ENCODE measurements at regions not wholly inside any gene's neighbourhood (a gene's known extent, or its start where the extent isn't known, plus 50 kb on each side); places are given as distances from the start of the nearest gene placed in this dataset.

DNA sequence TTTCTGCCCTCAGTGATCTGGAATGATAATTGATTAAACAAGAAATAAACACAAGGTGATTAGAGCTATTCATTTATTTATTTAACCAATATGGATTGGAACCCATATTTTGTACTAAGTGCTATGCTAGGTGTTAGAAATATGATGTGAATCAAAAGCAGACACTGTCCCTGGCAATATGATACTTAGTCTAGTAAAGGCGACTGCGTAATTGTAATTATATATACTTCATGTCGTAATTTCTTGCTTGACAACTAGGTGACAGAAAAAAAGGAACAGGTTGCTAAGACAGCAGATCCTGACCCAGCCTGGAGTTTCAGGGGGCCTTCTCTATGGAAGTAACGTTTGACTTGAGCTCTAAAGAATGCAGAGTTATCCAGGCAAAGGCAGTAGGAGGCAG lies 236.5 kb upstream of the F9 start:
- Histone ChIP-seq H3K9me3 (ENCODE audit: insufficient read depth in 2 of 2, low read depth in 1 of 2, low read length in 1 of 2) (no peaks in the 10 kb centered on the region), H3K79me2 (ENCODE audit: control insufficient read depth in 1 of 2, insufficient read depth in 2 of 2, low read length in 2 of 2) (no peaks in the 10 kb centered on the region), H3K4me2 (ENCODE audit: insufficient read depth in 1 of 2, low read depth in 2 of 2, low read length in 2 of 2) (no peak overlapping the region), H3K14ac (ENCODE audit: insufficient read length) (no peak overlapping the region), H2BK120ac (replicated peaks; ENCODE audit: low read depth, low read length) (no peak overlapping the region), H3K9ac (replicated peaks in 1 of 4; ENCODE audit: extremely low read depth in 1 of 4, low read depth in 3 of 4, low read length in 3 of 4) (no peak overlapping the region), H2AK5ac (ENCODE audit: low read depth, low read length) (no peak overlapping the region), H2BK20ac (ENCODE audit: low read length) (no peak overlapping the region), H4K5ac (ENCODE audit: insufficient read length, low read depth, low read length) (no peak overlapping the region), H3K27me3 (replicated peaks in 1 of 4; ENCODE audit: control insufficient read depth in 3 of 4, extremely low read depth in 1 of 4, insufficient read depth in 3 of 4, low read length in 3 of 4) (no peaks in the 10 kb centered on the region), H4K91ac (replicated peaks; ENCODE audit: insufficient read length, low read length) (no peak overlapping the region), H3K4me1 (replicated peaks in 1 of 4; ENCODE audit: control insufficient read depth in 3 of 4, insufficient read depth in 4 of 4, low read length in 3 of 4) (no peaks in the 10 kb centered on the region), H4K20me1 (replicated peaks in 1 of 2; ENCODE audit: control insufficient read depth in 1 of 2, insufficient read depth in 2 of 2, low read length in 2 of 2) (no peaks in the 10 kb centered on the region), H3K4ac (replicated peaks; ENCODE audit: insufficient read length, low read depth, low read length) (no peak overlapping the region), H3K18ac (ENCODE audit: extremely low read depth, low read length) (no peak overlapping the region), H3K56ac (replicated peaks; ENCODE audit: insufficient read length, low read depth, low read length) (no peak overlapping the region), H3K4me3 (ENCODE audit: extremely low read depth in 1 of 4, insufficient read depth in 2 of 4, low read depth in 3 of 4, low read length in 4 of 4) (no peak overlapping the region), H2BK5ac (ENCODE audit: low read depth, low read length) (no peak overlapping the region), H3K23ac (ENCODE audit: insufficient read length) (no peak overlapping the region), H3K36me3 (ENCODE audit: control insufficient read depth in 2 of 4, insufficient read depth in 4 of 4, low read length in 3 of 4) (no peaks in the 10 kb centered on the region), H2AFZ (ENCODE audit: low read length) (no peak overlapping the region), H2BK12ac (ENCODE audit: low read depth, low read length) (no peak overlapping the region), H3K27ac (ENCODE audit: low read depth, low read length) (no peak overlapping the region), H4K8ac (ENCODE audit: extremely low read depth, insufficient read depth, low read length) (no peak overlapping the region), H3K79me1 (ENCODE audit: low read depth, low read length) (no peaks in the 10 kb centered on the region), H3K23me2 (ENCODE audit: low read depth, low read length) (no peaks in the 10 kb centered on the region), H2BK15ac (ENCODE audit: low read length) (no peak overlapping the region)
- 83% methylated on average over 2 of the region's 4 CpGs; no CpG with 5 or more reads in 1 of the 2 experiments for WGBS, 2 experiments (ENCODE audit: extremely low coverage in 1 of 2, insufficient coverage in 1 of 2, insufficient read length in 1 of 2, insufficient replicate concordance in 2 of 2, low coverage in 1 of 2, low lambda C conversion rate in 2 of 2, missing lambda C conversion rate in 1 of 2)
- FAIRE-seq (no peak), DNase-seq (ENCODE audit: low read depth in 1 of 2, low spot score in 2 of 2) (no peak)
- ChIA-PET CTCF (ENCODE audit: partially characterized antibody) (interaction anchor here (1.3 kb wide), 1 partner anchor 45 kb away, joined by 3 read pairs; no protein-coding TSS in a partner anchor), POLR2A (ENCODE audit: partially characterized antibody) (no interaction called here)
- no peak for TF ChIP-seq ASH2L (IDR thresholded peaks at IDR 0.05; ENCODE audit: low read length)
- no peak for TF ChIP-seq CBX5 (IDR thresholded peaks at IDR 0.05; ENCODE audit: low read depth, low read length)
- TF ChIP-seq BRCA1 (IDR thresholded peaks at IDR 0.05; ENCODE audit: low read depth, low read length): no peak
- no peak for TF ChIP-seq POLR2AphosphoS5 (IDR thresholded peaks at IDR 0.05; ENCODE audit: low read depth, low read length)
- TF ChIP-seq FOSL1 (IDR thresholded peaks at IDR 0.05; ENCODE audit: insufficient read depth, low read depth, low read length): no peak
- no peak for TF ChIP-seq NANOG (IDR thresholded peaks at IDR 0.05; ENCODE audit: insufficient read depth, low read depth, low read length, poor library complexity, severe bottlenecking)
- TF ChIP-seq NRF1 (IDR thresholded peaks at IDR 0.05; ENCODE audit: low read depth, low read length): no peak
- no peak for TF ChIP-seq RXRA (IDR thresholded peaks at IDR 0.05; ENCODE audit: insufficient read depth, low read depth, low read length)
- no peak for TF ChIP-seq SIN3A (conservative IDR thresholded peaks at IDR 0.05 in 1 of 2, IDR thresholded peaks at IDR 0.05 in 1 of 2; ENCODE audit: low read depth in 1 of 2, low read length in 2 of 2)
- no peak for TF ChIP-seq CBX8 (IDR thresholded peaks at IDR 0.05; ENCODE audit: borderline replicate concordance, low read depth, low read length)
- no peak for TF ChIP-seq RBBP5 (IDR thresholded peaks at IDR 0.05; ENCODE audit: borderline replicate concordance, low read depth, low read length)
- TF ChIP-seq EZH2 (IDR thresholded peaks at IDR 0.05; ENCODE audit: low read depth, low read length, severe bottlenecking): no peak
- no peak for TF ChIP-seq TEAD4 (IDR thresholded peaks at IDR 0.05; ENCODE audit: low read depth, low read length)
- no peak for TF ChIP-seq KDM1A (IDR thresholded peaks at IDR 0.05; ENCODE audit: borderline replicate concordance, low read length)
- TF ChIP-seq BACH1 (IDR thresholded peaks at IDR 0.05; ENCODE audit: low read length): no peak
- no peak for TF ChIP-seq TCF12 (IDR thresholded peaks at IDR 0.05; ENCODE audit: low read depth, low read length)
